Fibroblast of lung (primary cell): ENCODE measurements at regions not wholly inside any gene's neighbourhood (a gene's known extent, or its start where the extent isn't known, plus 50 kb on each side); places are given as distances from the start of the nearest gene placed in this dataset.

Experiments used
- DNase-seq, 2 donors: peaks; one replicate each; pipeline versions ENCODE4 v3.0.0 to v3.0.0-alpha.2; 2010; ENCODE audit warnings: low read depth in 2 of 2
- H2AFZ ChIP-seq: 2 replicates; pipeline ENCODE4 v1.5.1; 2012; ENCODE audit warnings: low read length, control low read depth, inconsistent platforms
- H3K27ac ChIP-seq: 2 replicates; pipeline ENCODE4 v1.5.1; 2011; ENCODE audit warnings: low read length, control low read depth; ENCODE audit not compliant: insufficient read depth
- H3K27me3 ChIP-seq: 2 replicates; pipeline ENCODE4 v1.5.1; 2011; ENCODE audit warnings: mild to moderate bottlenecking, low read length; ENCODE audit not compliant: control insufficient read depth, insufficient read depth
- H3K36me3 ChIP-seq: 2 replicates; pipeline ENCODE4 v1.5.1; 2011; ENCODE audit warnings: low read length; ENCODE audit not compliant: control insufficient read depth, insufficient read depth
- H3K4me1 ChIP-seq: 2 replicates; pipeline ENCODE4 v1.5.1; 2011; ENCODE audit warnings: low read length; ENCODE audit not compliant: control insufficient read depth, insufficient read depth; ENCODE audit errors: extremely low read depth
- H3K4me2 ChIP-seq: 2 replicates; pipeline ENCODE4 v1.5.1; 2011; ENCODE audit warnings: low read length, control low read depth; ENCODE audit not compliant: insufficient read depth; ENCODE audit errors: extremely low read depth
- H3K4me3 ChIP-seq, 4 experiments: fragments of 200-600 bp in 1 of 4; sonication (generic) in 1 of 4; replicated peaks in 1 of 4; 2 replicates each; pipeline ENCODE4 v1.5.1; 2011 to 2016; ENCODE audit warnings: low read length in 4 of 4, low read depth in 3 of 4, mild to moderate bottlenecking in 3 of 4, control low read depth in 2 of 4, inconsistent platforms in 1 of 4, mixed read lengths in 1 of 4; ENCODE audit not compliant: insufficient read depth in 1 of 4; ENCODE audit errors: control extremely low read depth in 1 of 4
- H3K79me2 ChIP-seq: 2 replicates; pipeline ENCODE4 v1.5.1; 2012; ENCODE audit warnings: mild to moderate bottlenecking, low read length, inconsistent platforms; ENCODE audit not compliant: control insufficient read depth, insufficient read depth
- H3K9ac ChIP-seq: 2 replicates; pipeline ENCODE4 v1.5.1; 2011; ENCODE audit warnings: mild to moderate bottlenecking, low read length, control low read depth; ENCODE audit not compliant: insufficient read depth
- H3K9me3 ChIP-seq: 2 replicates; pipeline ENCODE4 v1.5.1; 2012; ENCODE audit warnings: low read depth, low read length; ENCODE audit not compliant: control insufficient read depth, insufficient read depth
- H4K20me1 ChIP-seq: 2 replicates; pipeline ENCODE4 v1.5.1; 2011; ENCODE audit warnings: low read length; ENCODE audit not compliant: control insufficient read depth, insufficient read depth; ENCODE audit errors: extremely low read depth
- EZH2 ChIP-seq: IDR thresholded peaks from 2 replicates; pipeline ENCODE4 v1.5.1; 2012; ENCODE audit warnings: low read length, control low read depth, mild to moderate bottlenecking; ENCODE audit errors: missing control alignments
- TF ChIP-seq, protein P1 (sequence below), 2 donors: IDR thresholded peaks in 1 of 2; conservative IDR thresholded peaks in 1 of 2; 1 replicate in 1 of 2; 2 replicates in 1 of 2; pipeline ENCODE4 v1.5.1; 2011 to 2012; ENCODE audit warnings: low read length in 2 of 2, control low read depth in 1 of 2, inconsistent platforms in 1 of 2, low read depth in 1 of 2, mild to moderate bottlenecking in 1 of 2

DNA sequence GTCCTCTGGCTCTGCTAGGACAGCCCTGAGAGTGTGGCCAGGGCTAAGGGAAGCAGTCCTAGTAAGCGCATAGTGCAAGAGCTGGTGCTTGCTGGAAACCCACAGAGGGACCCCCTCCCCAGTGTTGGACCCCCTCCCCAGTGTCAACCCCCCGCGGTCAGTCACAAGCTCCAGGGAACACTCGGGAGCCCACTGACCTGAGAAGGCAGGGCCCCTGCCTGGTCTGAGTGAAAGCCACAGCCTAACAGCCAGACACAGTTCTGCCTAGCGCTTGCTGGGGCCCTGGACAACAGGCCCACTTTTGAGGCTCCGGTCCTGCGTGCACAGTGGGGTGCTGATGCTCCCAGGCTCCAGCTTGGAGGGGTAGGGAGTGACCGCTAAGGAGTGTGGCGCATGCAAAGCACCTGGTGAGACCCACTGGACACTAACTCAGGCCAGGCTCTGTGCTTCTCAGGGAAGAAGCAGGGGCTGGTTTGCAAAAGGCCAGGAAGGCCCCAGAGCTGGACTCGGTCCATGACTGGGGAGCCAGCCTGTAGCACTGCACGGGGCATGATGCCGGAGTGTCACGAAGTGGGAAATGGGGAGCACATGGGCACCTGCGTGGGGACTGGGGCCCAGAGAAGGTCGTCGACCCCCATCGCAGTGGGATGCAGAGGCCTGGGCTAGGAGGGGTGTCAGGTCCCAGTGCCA, 175.8 kb upstream of the PPP2R2D start:
- Histone ChIP-seq H3K4me1 (no peaks in the 10 kb centered on the region), H3K27me3 (no peaks in the 10 kb centered on the region), H4K20me1 (no peaks in the 10 kb centered on the region), H3K4me2 (no peak overlapping the region), H3K4me3 (no peak overlapping the region), H3K9me3 (no peaks in the 10 kb centered on the region), H3K36me3 (no peaks in the 10 kb centered on the region), H3K27ac (no peak overlapping the region), H3K79me2 (no peaks in the 10 kb centered on the region), H3K9ac (no peak overlapping the region), H2AFZ (no peak overlapping the region)
- TF ChIP-seq, protein P1, sequence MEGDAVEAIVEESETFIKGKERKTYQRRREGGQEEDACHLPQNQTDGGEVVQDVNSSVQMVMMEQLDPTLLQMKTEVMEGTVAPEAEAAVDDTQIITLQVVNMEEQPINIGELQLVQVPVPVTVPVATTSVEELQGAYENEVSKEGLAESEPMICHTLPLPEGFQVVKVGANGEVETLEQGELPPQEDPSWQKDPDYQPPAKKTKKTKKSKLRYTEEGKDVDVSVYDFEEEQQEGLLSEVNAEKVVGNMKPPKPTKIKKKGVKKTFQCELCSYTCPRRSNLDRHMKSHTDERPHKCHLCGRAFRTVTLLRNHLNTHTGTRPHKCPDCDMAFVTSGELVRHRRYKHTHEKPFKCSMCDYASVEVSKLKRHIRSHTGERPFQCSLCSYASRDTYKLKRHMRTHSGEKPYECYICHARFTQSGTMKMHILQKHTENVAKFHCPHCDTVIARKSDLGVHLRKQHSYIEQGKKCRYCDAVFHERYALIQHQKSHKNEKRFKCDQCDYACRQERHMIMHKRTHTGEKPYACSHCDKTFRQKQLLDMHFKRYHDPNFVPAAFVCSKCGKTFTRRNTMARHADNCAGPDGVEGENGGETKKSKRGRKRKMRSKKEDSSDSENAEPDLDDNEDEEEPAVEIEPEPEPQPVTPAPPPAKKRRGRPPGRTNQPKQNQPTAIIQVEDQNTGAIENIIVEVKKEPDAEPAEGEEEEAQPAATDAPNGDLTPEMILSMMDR (conservative IDR thresholded peaks at IDR 0.05 in 1 of 2, IDR thresholded peaks at IDR 0.05 in 1 of 2; ENCODE audit: low read depth in 1 of 2, low read length in 2 of 2): no peak
- no peak for TF ChIP-seq EZH2
- DNase-seq: no peak

DNA sequence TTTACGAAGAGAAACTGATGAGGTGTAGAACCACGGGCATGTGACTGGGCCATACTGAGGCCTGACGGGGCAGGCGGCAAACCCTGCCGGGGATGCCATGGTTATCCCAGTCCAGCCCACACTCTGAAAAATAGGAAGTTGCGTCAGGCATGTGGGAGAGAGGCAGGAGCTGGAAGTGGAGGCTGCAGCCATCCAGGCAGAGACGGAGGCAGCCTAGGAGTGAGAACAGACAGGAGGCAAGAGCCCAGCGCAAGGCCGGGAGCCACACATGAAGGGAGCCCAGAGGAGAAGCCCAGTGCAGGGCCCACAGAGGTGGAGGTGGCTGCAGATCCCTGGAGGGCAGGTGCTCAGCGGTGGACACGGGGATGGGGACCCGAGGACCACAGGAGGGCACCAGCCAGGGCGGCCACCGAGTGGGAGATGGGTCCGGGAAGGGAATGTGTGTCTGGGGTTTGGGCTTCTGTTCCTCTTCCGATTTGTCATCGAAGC, 175.2 kb upstream of the PPP2R2D start:
- Histone ChIP-seq H3K9me3 (no peaks in the 10 kb centered on the region), H3K27me3 (no peaks in the 10 kb centered on the region), H3K36me3 (no peaks in the 10 kb centered on the region)

DNA sequence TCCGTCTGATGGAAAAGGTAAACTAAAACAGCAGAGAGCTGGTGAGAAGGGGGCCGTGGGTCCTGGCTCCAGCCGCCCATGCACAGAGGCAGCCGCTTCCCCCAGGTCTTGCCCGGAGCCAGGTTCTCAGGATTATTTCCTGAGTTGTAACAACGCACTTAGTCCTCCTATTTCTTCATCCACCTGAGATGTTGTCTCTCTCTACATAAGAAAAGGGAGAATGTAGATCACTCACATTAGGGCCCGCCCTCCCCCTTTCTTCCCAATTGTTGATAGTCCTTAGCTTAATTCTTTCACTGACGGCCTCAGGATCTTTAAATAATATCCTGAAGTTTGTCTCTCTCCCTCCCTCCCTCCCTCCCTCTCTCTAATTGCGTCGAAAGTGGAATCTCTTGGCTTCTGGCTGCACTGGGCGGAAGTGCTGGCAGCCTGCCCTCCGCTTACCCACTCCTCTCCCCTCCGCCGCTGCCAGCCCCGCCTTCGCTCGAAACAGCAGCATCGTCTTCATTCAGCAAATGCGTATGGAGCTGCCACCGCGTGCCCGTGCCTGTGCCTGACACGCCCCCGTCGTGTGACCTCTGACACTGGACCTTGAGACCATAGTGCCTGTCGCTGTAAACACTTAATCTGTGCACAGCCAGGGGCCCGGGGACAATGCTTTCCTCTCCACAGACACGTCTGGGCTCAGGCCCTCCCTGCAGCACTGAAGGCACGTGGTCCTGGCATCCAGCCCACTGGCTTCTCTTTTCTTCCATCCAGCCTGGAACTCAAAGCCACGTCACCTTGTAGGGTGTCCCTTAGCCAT, 174.5 kb upstream of the PPP2R2D start:
- no peak overlapping the region for H3K9ac ChIP-seq
- H3K27ac ChIP-seq: no peak overlapping the region
- H2AFZ ChIP-seq: no peak overlapping the region
- no peaks in the 10 kb centered on the region for H3K79me2 ChIP-seq
- DNase-seq: no peak
- H3K9me3 ChIP-seq: no peaks in the 10 kb centered on the region
- no peaks in the 10 kb centered on the region for H3K36me3 ChIP-seq
- TF ChIP-seq, protein P1 (conservative IDR thresholded peaks at IDR 0.05 in 1 of 2, IDR thresholded peaks at IDR 0.05 in 1 of 2; ENCODE audit: low read depth in 1 of 2, low read length in 2 of 2): no peak
- no peak for TF ChIP-seq EZH2
- H3K4me2 ChIP-seq: no peak overlapping the region
- H3K4me3 ChIP-seq: no peak overlapping the region
- no peaks in the 10 kb centered on the region for H3K4me1 ChIP-seq
- no peaks in the 10 kb centered on the region for H3K27me3 ChIP-seq
- H4K20me1 ChIP-seq: no peaks in the 10 kb centered on the region

More for the DNA sequence above, 175.2 kb upstream of the PPP2R2D start:
- DNase-seq: no peak
- Histone ChIP-seq H3K79me2 (no peaks in the 10 kb centered on the region), H3K9ac (no peak overlapping the region), H2AFZ (no peak overlapping the region), H4K20me1 (no peaks in the 10 kb centered on the region), H3K27ac (no peak overlapping the region), H3K4me1 (no peaks in the 10 kb centered on the region), H3K4me2 (no peak overlapping the region), H3K4me3 (no peak overlapping the region)
- no peak for TF ChIP-seq EZH2
